MG63 (cell line): ENCODE measurements at regions not wholly inside any gene's neighbourhood (a gene's known extent, or its start where the extent isn't known, plus 50 kb on each side); places are given as distances from the start of the nearest gene placed in this dataset.

ENCODE experiments used
- DNase-seq: peaks from one replicate; pipeline ENCODE4 v3.0.0-alpha.2; 2020
- H3K27me3 ChIP-seq: fragments of 250-450 bp; sonication (Bioruptor Pico); 2 replicates; pipeline ENCODE4 v1.5.1; 2020; ENCODE audit warnings: mild to moderate bottlenecking, moderate library complexity
- H3K36me3 ChIP-seq: fragments of 250-450 bp; sonication (Bioruptor Pico); 2 replicates; pipeline ENCODE4 v1.5.1; 2020; ENCODE audit warnings: mild to moderate bottlenecking, moderate library complexity
- H3K4me3 ChIP-seq: fragments of 250-450 bp; sonication (Bioruptor Pico); 2 replicates; pipeline ENCODE4 v1.5.1; 2020; ENCODE audit warnings: mild to moderate bottlenecking, moderate library complexity
- H3K9me3 ChIP-seq: fragments of 250-450 bp; sonication (Bioruptor Pico); 2 replicates; pipeline ENCODE4 v1.5.1; 2020; ENCODE audit warnings: mild to moderate bottlenecking, moderate library complexity

DNA sequence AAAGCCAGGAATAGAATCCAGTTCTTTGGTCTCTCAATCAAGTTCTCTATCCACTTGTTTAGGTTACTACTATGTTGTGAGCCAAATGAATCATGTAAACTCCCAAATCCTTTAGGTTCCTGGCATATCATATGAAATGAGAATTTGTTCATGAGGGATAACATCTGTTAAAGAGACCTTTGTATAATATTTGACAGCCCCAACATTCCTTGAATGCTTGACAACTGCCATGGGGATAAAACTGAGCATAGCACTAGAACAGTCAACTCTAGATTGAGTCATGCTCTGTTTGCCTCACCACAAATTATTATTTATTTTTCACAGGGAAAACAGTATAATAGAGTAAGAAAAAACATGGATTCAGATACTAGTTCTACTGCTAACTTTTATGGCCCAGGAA, 93.3 kb downstream of the NAA11 start:
- Histone ChIP-seq H3K9me3 (no peaks in the 10 kb centered on the region), H3K4me3 (no peak overlapping the region), H3K36me3 (no peaks in the 10 kb centered on the region), H3K27me3 (no peaks in the 10 kb centered on the region)
- DNase-seq = peak; percentile 24

DNA sequence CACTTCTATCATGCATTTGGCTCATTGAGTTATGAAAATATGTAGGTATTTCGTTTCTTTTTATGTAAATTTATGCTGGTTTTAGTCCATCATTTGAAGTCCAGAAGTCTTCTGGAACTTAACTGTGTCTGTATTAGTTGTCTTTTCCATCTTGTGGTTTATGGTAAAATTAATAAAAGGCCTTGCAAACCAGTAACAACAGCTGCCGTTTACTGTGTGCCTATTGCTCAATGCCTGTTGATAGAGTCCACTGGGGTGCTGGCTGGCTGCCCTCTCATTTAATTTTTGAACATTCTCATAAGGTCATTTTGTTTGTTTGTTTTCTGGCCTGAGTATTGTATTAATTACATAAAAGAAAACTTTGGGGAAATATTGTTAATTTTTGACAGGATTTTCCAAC, 98.0 kb downstream of the NAA11 start:
- Histone ChIP-seq H3K9me3 (no peaks in the 10 kb centered on the region), H3K36me3 (no peaks in the 10 kb centered on the region), H3K27me3 (no peaks in the 10 kb centered on the region), H3K4me3 (no peak overlapping the region)
- DNase-seq = no peak

DNA sequence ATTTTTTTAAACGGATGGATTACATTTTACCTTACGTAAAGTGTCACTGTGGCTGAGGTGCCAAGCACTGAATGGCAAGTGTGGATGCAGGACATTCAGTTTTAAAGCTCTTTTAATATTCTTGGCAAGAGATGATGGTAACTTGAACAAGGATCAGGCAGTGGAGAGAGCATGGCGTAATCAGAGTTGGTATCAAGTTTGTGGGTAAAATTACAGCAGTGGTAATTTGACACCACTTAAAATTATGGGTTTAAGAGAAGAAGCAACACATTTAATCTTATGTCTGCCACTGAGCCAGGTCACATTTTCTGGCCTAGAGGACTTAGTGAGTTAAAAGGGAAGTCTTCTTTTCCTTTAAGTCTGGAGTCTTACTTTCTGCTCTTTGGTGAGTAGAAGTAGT, 100.5 kb downstream of the NAA11 start:
- DNase-seq = no peak
- Histone ChIP-seq H3K4me3 (no peak overlapping the region), H3K36me3 (no peaks in the 10 kb centered on the region), H3K9me3 (no peaks in the 10 kb centered on the region), H3K27me3 (no peaks in the 10 kb centered on the region)

DNA sequence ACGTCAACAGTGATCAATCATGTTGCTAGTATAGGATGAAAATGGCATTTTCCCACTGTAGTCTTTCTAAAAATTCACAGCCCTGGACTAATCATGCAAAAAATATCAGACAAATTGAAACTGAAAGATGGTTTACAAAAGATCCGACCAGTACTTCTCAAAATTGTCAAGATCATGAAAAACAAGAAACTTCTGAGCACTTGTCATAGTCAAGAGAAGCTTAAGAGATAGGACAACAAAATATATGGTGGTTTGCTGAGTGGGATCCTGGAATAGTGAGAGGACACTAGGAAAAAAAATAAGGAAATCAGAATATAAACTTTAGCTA, 101.1 kb downstream of the NAA11 start:
- Histone ChIP-seq H3K4me3 (no peak overlapping the region), H3K9me3 (no peaks in the 10 kb centered on the region), H3K36me3 (no peaks in the 10 kb centered on the region), H3K27me3 (no peaks in the 10 kb centered on the region)
- no peak for DNase-seq

DNA sequence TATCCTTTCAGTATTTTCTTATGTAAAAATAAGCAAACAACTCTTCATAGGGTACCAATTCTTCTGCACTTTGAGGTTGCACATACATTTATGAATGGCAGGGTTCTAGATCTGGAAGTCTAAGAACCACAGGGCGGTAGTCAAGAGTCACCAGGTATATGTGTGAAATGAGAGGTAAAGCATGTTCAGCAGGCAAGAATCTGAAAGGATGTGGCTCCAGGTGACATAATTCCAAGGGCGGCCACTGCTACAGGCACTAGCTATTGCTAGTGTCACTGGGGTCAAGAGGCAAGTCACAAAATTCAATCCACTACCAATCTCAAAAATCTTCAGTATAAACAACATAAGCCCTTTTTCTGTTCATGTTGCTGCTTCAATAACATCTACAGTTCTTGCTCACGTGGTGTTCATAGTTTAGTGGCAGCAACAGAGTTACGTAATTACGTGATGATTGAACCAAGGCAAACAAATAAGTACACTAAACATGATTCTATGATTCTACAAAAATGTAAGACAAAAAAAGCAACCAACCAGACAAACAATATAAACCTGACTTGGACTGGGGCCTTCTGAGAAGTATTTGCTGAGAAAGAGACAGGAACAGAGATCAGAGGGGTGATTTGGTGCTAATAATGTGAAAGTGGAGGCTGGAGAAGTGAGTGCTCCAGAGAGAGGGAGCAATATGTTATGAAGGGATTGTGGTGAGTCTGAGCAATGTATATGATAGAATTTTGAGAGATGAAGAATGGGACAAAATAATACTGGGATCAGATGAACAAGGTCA, 101.7 kb downstream of the NAA11 start:
- Histone ChIP-seq H3K4me3 (no peak overlapping the region), H3K36me3 (no peaks in the 10 kb centered on the region), H3K27me3 (no peaks in the 10 kb centered on the region), H3K9me3 (no peaks in the 10 kb centered on the region)
- no peak for DNase-seq

DNA sequence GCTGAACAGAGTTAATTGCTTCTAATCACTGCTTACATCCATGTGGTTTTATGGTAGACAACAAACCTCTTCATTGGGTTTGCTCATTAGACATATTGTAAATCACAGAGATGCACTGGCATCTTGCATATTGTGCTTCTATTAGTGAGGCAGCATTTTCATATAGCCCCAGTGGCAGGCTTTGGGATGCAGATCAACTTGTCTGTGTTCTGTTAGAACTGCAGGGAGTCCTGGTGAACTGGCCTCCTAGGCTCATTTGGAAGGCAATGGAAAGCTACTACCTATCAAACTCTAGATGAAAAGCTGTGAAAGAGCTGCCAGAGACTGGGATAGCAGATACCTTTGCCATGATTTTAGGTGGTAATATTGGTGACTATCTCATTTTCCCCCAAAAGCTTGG, 108.8 kb downstream of the NAA11 start:
- Histone ChIP-seq H3K9me3 (no peaks in the 10 kb centered on the region), H3K36me3 (no peaks in the 10 kb centered on the region), H3K27me3 (no peaks in the 10 kb centered on the region), H3K4me3 (no peak overlapping the region)
- no peak for DNase-seq

DNA sequence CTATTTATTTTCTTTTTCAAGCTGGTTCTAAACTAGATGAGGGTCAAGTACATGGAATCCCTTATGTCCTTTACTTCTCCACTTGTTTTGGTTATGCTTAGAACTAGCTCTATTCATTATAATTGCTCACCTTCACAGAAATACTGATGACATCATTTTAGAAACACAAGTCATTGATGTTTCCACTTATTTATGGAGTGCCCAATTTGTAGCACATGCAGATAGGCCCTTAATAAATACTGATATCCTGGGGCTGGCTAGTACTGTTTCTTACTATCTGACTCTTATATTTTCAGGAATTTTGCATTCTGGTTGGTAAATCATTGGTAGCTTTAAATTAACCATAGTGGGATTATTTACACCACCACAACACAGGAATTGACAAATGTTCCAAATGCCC, 112.2 kb downstream of the NAA11 start:
- Histone ChIP-seq H3K36me3 (no peaks in the 10 kb centered on the region), H3K27me3 (no peaks in the 10 kb centered on the region), H3K9me3 (no peaks in the 10 kb centered on the region), H3K4me3 (no peak overlapping the region)
- DNase-seq = no peak

DNA sequence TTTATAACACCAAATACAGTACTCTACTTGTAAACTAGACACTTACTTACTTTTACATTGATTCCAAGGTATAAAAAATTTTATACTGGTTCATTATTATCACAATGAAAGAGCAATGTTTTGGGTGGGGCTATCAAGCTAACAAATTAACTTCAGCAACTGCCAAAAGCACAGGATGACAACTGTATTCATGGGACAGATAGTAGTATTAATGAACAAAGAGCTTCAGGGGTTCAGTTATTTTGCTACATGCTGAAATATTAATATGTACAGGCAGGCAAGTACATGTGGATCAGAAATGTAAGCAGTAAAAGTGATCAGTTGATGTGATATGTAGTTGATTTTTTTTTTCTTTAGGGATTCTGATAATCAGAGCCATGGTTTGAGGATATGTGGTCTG, 112.9 kb downstream of the NAA11 start:
- Histone ChIP-seq H3K9me3 (no peaks in the 10 kb centered on the region), H3K27me3 (no peaks in the 10 kb centered on the region), H3K4me3 (no peak overlapping the region), H3K36me3 (no peaks in the 10 kb centered on the region)
- DNase-seq = no peak

DNA sequence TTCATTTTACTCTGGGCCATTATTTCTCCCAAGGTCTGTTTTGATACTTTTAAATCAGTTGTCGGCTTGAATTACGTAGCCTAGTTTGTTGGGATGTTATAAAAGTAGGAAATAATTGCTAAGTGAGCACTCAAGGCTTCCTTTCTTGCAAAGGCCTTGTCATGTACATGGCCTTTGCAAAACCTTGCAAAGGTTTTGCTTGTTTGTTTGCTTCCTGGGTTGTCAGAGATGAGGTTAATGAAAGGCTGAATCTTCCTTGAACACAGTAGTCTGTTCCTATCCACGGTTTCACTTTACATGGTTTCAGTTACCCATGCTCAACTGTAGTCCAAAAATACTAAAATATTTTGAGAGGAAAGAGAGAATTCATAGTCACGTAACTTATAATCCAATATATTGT, 113.5 kb downstream of the NAA11 start:
- Histone ChIP-seq H3K4me3 (no peak overlapping the region), H3K27me3 (no peaks in the 10 kb centered on the region), H3K36me3 (no peaks in the 10 kb centered on the region), H3K9me3 (no peaks in the 10 kb centered on the region)
- no peak for DNase-seq

DNA sequence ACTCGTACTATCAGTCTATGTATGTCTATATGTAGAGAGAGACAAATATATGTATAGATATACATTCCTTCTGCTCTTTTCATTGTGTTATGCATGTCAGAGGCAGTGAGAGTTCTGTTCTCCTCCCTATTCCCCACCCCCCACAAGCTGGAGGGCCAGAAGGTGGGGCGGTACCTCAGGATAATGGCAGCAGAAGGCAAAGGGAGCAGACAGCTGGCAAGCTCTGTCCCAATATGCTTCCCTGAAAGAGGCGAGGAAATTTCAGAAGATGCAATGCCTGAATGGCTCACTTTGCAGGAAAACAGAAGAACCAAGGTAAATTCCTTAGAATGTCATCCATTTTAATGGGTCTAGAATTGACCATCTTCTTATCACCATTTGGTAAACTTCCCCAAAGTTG, 114.4 kb downstream of the NAA11 start:
- no peak for DNase-seq
- Histone ChIP-seq H3K36me3 (no peaks in the 10 kb centered on the region), H3K4me3 (no peak overlapping the region), H3K27me3 (no peaks in the 10 kb centered on the region), H3K9me3 (no peaks in the 10 kb centered on the region)

DNA sequence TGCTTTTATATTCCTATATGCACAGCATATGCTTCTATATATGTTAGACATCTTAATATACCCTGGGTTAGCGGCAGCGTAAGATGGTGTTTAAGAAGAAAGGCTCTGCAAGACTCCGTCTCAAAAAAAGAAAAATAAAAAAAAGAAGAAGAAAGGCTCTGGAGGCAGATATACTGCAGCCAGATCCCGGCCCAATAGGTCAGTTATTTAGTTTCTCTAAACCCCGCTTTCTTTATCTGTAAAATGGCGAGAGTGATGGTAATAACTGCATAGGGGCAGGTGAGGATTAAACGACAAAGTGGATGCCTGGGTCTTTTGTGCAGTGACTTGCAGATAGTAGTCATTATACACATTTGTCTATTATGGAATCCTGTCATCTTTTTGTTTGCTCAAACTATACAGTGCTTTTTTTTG, 115.2 kb downstream of the NAA11 start:
- H3K27me3 ChIP-seq = no peaks in the 10 kb centered on the region
- H3K4me3 ChIP-seq = no peak overlapping the region
- no peaks in the 10 kb centered on the region for H3K36me3 ChIP-seq
- DNase-seq = no peak
- no peaks in the 10 kb centered on the region for H3K9me3 ChIP-seq

DNA sequence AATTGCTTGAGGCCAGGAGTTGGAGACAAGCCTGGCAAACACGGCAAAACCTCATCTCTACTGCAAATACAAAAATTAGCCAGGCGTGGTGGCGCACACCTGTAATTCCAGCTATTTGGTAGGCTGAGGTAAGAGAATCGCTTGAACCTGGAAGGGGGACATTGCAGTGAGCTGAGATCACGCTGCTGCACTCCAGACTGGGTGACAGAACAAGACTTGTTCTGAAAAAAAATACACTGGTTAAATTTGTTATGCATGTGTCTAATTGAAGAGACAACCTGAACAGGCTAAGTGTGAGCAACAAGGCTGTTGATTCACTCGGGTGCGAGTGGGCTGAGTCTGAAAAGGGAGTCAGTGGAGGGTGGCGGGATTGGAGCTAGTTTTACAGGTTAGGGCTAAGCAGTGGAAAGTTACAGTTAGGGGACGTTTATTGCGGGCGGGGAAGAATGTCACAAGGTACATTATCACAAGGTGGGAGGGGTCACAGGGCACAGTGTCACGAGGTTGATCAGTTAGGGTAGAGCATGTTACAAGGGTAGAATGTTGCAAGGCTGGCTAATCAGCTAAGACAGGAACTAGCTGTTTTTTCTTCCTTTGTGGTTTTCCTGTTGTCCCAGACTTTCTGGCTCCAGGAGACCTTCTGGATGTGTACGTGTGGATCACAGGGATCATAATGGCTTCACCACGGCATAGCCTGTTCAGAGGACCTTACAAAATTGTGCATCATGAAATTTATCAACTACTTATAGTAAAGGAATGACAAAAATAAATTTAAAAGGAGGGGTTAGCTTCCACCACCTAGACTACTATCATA, 115.8 kb downstream of the NAA11 start:
- no peaks in the 10 kb centered on the region for H3K27me3 ChIP-seq
- no peaks in the 10 kb centered on the region for H3K9me3 ChIP-seq
- no peak overlapping the region for H3K4me3 ChIP-seq
- H3K36me3 ChIP-seq = no peaks in the 10 kb centered on the region
- DNase-seq = no peak

DNA sequence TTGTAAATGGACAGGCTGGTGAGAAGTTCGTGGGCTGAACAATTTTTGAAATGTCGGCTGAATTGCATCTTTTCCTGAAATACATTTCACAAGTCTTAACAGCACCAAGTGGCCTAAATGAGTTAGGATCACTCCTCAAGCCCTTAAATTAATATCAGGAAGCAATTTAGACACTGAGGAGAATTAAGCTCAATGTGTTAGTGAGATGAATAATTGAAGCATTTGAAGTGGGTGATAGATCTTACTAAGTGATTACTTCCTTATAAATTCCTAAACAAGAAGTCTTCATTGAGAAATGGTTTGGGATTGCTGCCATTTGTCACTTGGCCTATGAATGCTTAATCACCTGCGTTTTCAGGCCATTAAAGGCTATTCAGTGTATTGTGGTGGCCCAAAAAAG, 116.8 kb downstream of the NAA11 start:
- no peaks in the 10 kb centered on the region for H3K9me3 ChIP-seq
- no peaks in the 10 kb centered on the region for H3K27me3 ChIP-seq
- H3K4me3 ChIP-seq = no peak overlapping the region
- H3K36me3 ChIP-seq = no peaks in the 10 kb centered on the region
- no peak for DNase-seq

DNA sequence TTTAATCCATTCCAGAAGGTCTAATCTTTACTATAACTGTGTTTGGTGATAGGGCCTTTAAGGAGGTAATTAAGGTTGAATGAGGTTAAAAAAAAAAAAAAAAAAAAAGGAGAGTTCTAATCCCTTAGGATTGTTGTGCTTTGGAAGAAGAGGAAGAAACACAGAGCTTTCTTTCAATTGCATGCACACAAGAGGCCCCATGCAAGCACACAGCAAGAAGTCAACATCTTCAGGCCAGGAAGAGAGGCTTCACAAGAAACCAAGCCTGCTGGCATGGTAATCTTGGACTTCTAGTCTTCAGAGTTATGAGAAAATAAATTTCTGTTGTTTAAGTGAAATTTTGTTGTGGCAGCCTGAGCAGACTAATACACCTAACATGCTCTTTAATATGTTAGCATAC, 118.6 kb downstream of the NAA11 start:
- no peak for DNase-seq
- Histone ChIP-seq H3K36me3 (no peaks in the 10 kb centered on the region), H3K27me3 (no peaks in the 10 kb centered on the region), H3K9me3 (no peaks in the 10 kb centered on the region), H3K4me3 (no peak overlapping the region)

DNA sequence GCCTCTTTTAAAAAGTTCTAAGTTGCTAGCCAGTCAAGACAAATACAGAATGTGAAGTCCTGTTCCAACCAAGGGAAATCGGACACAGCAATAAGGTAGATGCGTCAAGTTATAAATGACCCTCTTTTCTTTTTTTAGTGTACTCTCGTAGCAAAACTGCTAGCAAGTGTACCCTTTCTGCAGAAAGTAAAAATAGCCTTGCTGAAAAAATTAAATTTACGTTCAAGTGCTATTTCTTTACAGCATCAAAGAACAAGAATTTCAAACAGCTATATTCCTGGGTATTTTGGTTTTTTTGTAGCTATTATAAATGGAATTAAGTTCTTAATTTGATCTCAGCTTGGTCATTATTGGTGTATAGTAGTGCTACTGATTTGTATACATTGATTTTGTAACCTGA, 119.2 kb downstream of the NAA11 start:
- DNase-seq = no peak
- no peaks in the 10 kb centered on the region for H3K27me3 ChIP-seq
- no peak overlapping the region for H3K4me3 ChIP-seq
- H3K9me3 ChIP-seq = no peaks in the 10 kb centered on the region
- H3K36me3 ChIP-seq = no peaks in the 10 kb centered on the region

DNA sequence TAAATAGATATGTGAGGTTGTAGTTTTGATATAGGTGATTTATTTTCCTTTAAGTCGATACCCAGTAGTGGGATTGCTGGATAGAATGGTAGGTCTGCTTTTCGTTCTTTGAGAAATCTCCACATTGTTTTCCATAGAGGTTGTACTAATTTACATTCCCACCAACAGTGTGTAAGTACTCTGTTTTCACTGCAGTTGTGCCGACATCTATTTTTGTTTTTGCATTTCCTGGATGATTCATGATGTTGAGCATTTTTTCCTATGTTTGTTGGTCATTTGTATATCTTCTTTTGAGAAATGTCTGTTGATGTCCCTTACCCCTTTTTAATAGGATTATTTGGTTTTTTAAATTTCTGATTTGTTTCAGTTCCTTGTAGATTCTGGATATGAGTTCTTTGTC, 120.7 kb downstream of the NAA11 start:
- no peaks in the 10 kb centered on the region for H3K27me3 ChIP-seq
- no peaks in the 10 kb centered on the region for H3K9me3 ChIP-seq
- no peak for DNase-seq
- H3K36me3 ChIP-seq = no peaks in the 10 kb centered on the region
- H3K4me3 ChIP-seq = no peak overlapping the region

DNA sequence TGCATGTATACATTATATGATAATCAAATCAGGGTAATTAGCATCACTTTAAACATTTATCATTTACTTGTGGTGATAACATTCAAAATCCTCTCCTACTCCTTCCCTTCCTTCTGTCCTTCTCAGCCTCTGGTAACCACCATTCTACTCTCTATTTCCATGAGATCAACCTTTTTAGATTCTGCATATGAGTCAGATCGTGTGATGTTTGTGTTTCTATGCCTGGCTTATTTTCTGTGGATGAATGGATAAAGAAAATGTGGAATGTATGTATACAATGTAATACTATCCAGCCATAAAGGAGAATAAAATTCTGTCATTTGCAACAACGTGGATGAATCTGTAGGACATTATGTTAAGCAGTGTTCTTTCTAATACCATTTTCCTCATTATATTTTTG, 123.9 kb downstream of the NAA11 start:
- no peaks in the 10 kb centered on the region for H3K27me3 ChIP-seq
- DNase-seq = no peak
- H3K9me3 ChIP-seq = no peaks in the 10 kb centered on the region
- no peaks in the 10 kb centered on the region for H3K36me3 ChIP-seq
- no peak overlapping the region for H3K4me3 ChIP-seq

DNA sequence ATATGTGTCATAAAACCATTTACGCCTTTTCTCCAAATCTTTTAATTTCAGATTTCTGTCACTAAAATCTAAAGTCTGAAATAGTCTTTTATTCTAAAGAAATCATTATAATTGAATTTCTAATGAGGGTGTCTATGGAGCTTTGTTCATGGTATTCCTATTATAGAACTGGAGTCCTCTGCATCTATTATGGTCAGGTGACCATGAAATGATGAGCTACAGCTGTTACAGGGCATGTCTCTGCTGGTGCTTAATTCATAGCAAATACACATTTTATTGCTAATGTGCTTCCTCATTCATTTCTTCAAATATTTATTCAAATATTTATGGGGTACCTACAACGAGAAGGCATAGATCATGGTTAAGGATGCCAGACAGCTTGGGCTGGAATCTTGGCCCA, 126.1 kb downstream of the NAA11 start:
- H3K4me3 ChIP-seq = no peak overlapping the region
- no peaks in the 10 kb centered on the region for H3K36me3 ChIP-seq
- H3K9me3 ChIP-seq = no peaks in the 10 kb centered on the region
- no peaks in the 10 kb centered on the region for H3K27me3 ChIP-seq
- DNase-seq = no peak
